Transverse colon (tissue), 4 donors: ENCODE measurements at regions not wholly inside any gene's neighbourhood (a gene's known extent, or its start where the extent isn't known, plus 50 kb on each side); places are given as distances from the start of the nearest gene placed in this dataset.

Source experiments
- DNase-seq: peaks from one replicate; pipeline ENCODE4 v3.0.0-alpha.2; 2019
- H3K27ac ChIP-seq, 4 donors: fragments of 200-600 bp; sonication (generic); 2 replicates each; pipeline ENCODE4 v1.5.1; 2016 to 2018; ENCODE audit warnings: inconsistent platforms in 4 of 4
- H3K27me3 ChIP-seq: fragments of 200-600 bp; sonication (generic); 2 replicates; pipeline ENCODE4 v1.5.1; 2017; ENCODE audit warnings: inconsistent platforms
- H3K36me3 ChIP-seq, 4 donors: fragments of 200-600 bp; sonication (generic); 2 replicates each; pipeline ENCODE4 v1.5.1; 2017 to 2019; ENCODE audit warnings: inconsistent platforms in 4 of 4
- H3K4me1 ChIP-seq, 4 donors: fragments of 200-600 bp; sonication (generic); 2 replicates each; pipeline ENCODE4 v1.5.1; 2017 to 2020; ENCODE audit warnings: inconsistent platforms in 4 of 4
- H3K4me3 ChIP-seq, 4 donors: fragments of 200-600 bp; sonication (generic); 1 replicate in 1 of 4; 2 replicates in 3 of 4; pipeline versions ENCODE4 v1.5.1 to v1.6.1; 2017 to 2019; ENCODE audit warnings: inconsistent platforms in 4 of 4
- H3K9me3 ChIP-seq, 2 donors: fragments of 200-600 bp; sonication (generic); 2 replicates each; pipeline ENCODE4 v1.5.1; 2017 to 2019; ENCODE audit warnings: inconsistent platforms in 2 of 2
- CTCF ChIP-seq, 5 experiments: fragments of 200-600 bp in 3 of 5; fragments of 450-650 bp in 2 of 5; sonication (generic) in 3 of 5; IDR thresholded peaks; 1 replicate in 2 of 5; 2 replicates in 3 of 5; pipeline ENCODE4 v1.5.1; 2016 to 2017; ENCODE audit warnings: antibody characterized with exemption in 5 of 5, inconsistent platforms in 3 of 5, mild to moderate bottlenecking in 2 of 5, moderate library complexity in 1 of 5
- EP300 ChIP-seq: sonication (generic); formaldehyde crosslinking; IDR thresholded peaks from one replicate; pipeline ENCODE4 v1.6.1; 2017; ENCODE audit warnings: antibody characterized with exemption, low read depth
- POLR2A ChIP-seq: fragments of 450-650 bp; IDR thresholded peaks from one replicate; pipeline ENCODE4 v1.6.1; 2016; ENCODE audit warnings: antibody characterized with exemption, mild to moderate bottlenecking, moderate library complexity
- POLR2AphosphoS5 ChIP-seq, 3 donors: sonication (generic); formaldehyde crosslinking; IDR thresholded peaks; one replicate each; pipeline ENCODE4 v1.6.1; 2016; ENCODE audit warnings: antibody characterized with exemption in 3 of 3
- WGBS, 2 donors: methylation state at CpG; one replicate each; pipeline ENCODE4 v1.1.5; 2018; ENCODE audit warnings: low coverage in 1 of 2; 5-methylcytosine and 5-hydroxymethylcytosine counted together
- in situ Hi-C, 4 donors: fragments of 200-750 bp; cut with MboI; loops; one replicate each; pipeline versions ENCODE4 v1.15.0 to v1.15.1; 2017; ENCODE audit warnings: low sequenced_read_pairs in 3 of 4, low pct_ligation_motif_present in 1 of 4, low pct_unique_long_range_greater_than_20kb in 1 of 4
- intact Hi-C: fragments of 100-400 bp; cut with DNase I; formaldehyde crosslinking; loops from one replicate; pipeline ENCODE4 v1.15.1; 2023; ENCODE audit warnings: low total_unique reads

GRCh38 chr18:60466677-60467076, 94.1 kb upstream of the MC4R start:
- H3K36me3 ChIP-seq, result no peaks in the 10 kb centered on the region
- no peaks in the 10 kb centered on the region for H3K27me3 ChIP-seq
- no peaks in the 10 kb centered on the region for H3K9me3 ChIP-seq
- H3K27ac ChIP-seq, result no peak overlapping the region
- TF ChIP-seq EP300, result no peak
- TF ChIP-seq CTCF (IDR thresholded peaks at IDR 0.05), result no peak
- TF ChIP-seq POLR2A, result no peak
- no peak for TF ChIP-seq POLR2AphosphoS5 (IDR thresholded peaks at IDR 0.05)
- 88 to 100% methylated on average over 3 of the region's 3 CpGs for WGBS, 2 donors
- in situ Hi-C loops, result no loop called here
- no peak overlapping the region for H3K4me3 ChIP-seq
- DNase-seq, result no peak
- intact Hi-C loops, result no loop called here
- H3K4me1 ChIP-seq, result no peaks in the 10 kb centered on the region

GRCh38 chr18:60469387-60470100, 97.0 kb upstream of the MC4R start:
- no peaks in the 10 kb centered on the region for H3K36me3 ChIP-seq
- H3K4me3 ChIP-seq, result no peak overlapping the region
- no peaks in the 10 kb centered on the region for H3K27me3 ChIP-seq
- no peak for DNase-seq
- no peaks in the 10 kb centered on the region for H3K4me1 ChIP-seq
- intact Hi-C loops (no loop called here), in situ Hi-C loops (no loop called here)
- H3K9me3 ChIP-seq, result no peaks in the 10 kb centered on the region
- TF ChIP-seq EP300 (no peak), POLR2A (no peak), POLR2AphosphoS5 (IDR thresholded peaks at IDR 0.05) (no peak), CTCF (IDR thresholded peaks at IDR 0.05) (no peak)
- no peak overlapping the region for H3K27ac ChIP-seq
- 55% methylated on average over 5 of the region's 5 CpGs for WGBS, 2 donors

GRCh38 chr18:60471652-60472051, 99.1 kb upstream of the MC4R start:
- Histone ChIP-seq H3K27ac (no peak overlapping the region), H3K27me3 (no peaks in the 10 kb centered on the region), H3K9me3 (no peaks in the 10 kb centered on the region), H3K4me1 (no peaks in the 10 kb centered on the region), H3K36me3 (no peaks in the 10 kb centered on the region), H3K4me3 (no peak overlapping the region)
- WGBS, 2 donors, result 71 to 96% methylated on average over 1 of the region's 1 CpG
- DNase-seq, result no peak
- intact Hi-C loops (no loop called here), in situ Hi-C loops (no loop called here)
- TF ChIP-seq POLR2A (no peak), POLR2AphosphoS5 (IDR thresholded peaks at IDR 0.05) (no peak), EP300 (no peak), CTCF (IDR thresholded peaks at IDR 0.05) (no peak)

GRCh38 chr18:60485201-60485600, 112.6 kb upstream of the MC4R start:
- Histone ChIP-seq H3K27ac (no peak overlapping the region), H3K4me1 (no peaks in the 10 kb centered on the region), H3K4me3 (no peak overlapping the region), H3K27me3 (no peaks in the 10 kb centered on the region), H3K36me3 (no peaks in the 10 kb centered on the region), H3K9me3 (no peaks in the 10 kb centered on the region)
- in situ Hi-C loops (no loop called here), intact Hi-C loops (no loop called here)
- DNase-seq, result no peak
- WGBS, 2 donors, result 69 to 75% methylated on average over 2 of the region's 2 CpGs
- no peak for TF ChIP-seq CTCF (IDR thresholded peaks at IDR 0.05)
- TF ChIP-seq EP300, result no peak
- TF ChIP-seq POLR2AphosphoS5 (IDR thresholded peaks at IDR 0.05), result no peak
- TF ChIP-seq POLR2A, result no peak
